HG02642 (cell line): ENCODE measurements at regions not wholly inside any gene's neighbourhood (a gene's known extent, or its start where the extent isn't known, plus 50 kb on each side); places are given as distances from the start of the nearest gene placed in this dataset.

Experiments used
- ATAC-seq: cut with Tn5 transposase; IDR thresholded peaks from one replicate; pipeline ENCODE4 v1.9.1; 2021; ENCODE audit warnings: mild to moderate bottlenecking; ENCODE audit not compliant: unreplicated experiment, poor library complexity

GRCh38 chr2:173583196-173583595 is 228.5 kb downstream of the CDCA7 start:
- no peak for ATAC-seq

DNA sequence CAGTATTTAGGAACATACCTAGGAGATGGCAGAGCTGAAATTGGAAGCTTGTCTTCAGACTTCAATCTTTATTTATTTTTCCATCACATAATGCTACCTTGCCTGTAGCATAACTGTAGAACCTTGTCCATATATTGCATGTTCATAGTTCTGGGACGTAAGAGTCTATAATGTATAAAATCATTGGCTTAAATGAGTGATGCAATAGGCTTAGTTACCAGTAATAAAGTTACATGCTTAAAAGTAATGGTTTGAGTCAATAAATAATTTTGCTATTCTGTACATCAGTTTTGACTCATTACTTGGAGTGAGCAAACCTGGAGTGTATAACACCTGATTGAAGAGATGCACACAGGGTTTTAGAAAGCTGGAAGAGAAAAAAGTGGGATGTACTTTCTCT is 229.3 kb downstream of the CDCA7 start:
- no peak for ATAC-seq

DNA sequence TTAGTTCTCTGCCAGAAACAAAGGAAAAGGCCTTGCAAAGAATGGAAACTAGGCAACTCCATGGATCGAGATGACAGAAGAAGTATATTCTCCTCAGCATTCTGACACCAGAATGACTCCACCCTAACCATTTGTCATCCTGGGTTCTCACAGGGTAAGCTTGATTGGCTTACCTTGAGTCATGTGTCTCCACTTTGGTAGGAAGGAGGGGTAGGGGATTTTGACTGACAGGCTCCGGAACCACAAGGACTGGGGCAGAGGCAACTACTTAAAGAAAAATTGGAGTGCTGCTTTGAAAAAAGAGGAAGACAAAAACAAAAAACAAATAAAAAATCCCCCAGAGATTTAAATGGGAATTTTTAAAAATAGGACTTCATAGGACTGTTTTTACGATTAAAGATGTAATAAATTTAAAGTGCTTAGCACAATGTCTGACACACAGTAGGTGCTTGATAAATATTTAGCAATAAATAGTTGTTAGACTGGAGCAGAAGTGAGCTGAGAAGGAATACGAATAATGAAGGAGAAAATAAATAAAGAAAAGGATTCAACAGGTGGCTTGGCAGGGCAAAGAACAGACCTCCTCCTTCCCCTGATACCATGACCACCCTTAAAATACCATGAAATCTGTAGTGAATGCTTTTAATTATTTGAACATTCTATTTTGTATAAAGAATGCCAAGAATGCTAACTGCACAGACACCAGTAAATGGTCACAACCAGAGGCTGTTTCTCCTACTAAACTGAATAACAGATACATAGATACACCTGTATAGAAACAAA is 230.2 kb downstream of the CDCA7 start:
- no peak for ATAC-seq

DNA sequence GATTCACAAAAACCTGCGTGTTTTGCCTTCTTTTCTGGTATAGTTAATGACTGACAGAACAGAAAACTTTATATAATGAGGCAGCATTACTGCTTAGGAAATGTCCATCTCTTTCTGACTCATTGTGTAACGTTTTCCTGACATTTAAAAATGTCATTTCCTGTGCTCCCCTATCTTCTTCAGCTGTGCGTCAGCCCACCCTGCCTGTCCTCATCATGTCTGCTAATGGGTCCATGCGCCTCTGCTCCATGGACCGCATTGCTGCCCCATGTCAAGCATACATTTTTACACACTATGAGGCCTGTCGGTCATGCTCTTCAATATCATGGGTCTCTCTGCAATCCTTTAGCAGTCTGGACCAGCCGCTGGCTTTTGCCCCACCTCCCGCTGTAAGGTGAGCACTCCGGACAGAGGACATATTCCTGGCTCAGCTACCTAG is 234.3 kb downstream of the CDCA7 start:
- ATAC-seq: no peak

DNA sequence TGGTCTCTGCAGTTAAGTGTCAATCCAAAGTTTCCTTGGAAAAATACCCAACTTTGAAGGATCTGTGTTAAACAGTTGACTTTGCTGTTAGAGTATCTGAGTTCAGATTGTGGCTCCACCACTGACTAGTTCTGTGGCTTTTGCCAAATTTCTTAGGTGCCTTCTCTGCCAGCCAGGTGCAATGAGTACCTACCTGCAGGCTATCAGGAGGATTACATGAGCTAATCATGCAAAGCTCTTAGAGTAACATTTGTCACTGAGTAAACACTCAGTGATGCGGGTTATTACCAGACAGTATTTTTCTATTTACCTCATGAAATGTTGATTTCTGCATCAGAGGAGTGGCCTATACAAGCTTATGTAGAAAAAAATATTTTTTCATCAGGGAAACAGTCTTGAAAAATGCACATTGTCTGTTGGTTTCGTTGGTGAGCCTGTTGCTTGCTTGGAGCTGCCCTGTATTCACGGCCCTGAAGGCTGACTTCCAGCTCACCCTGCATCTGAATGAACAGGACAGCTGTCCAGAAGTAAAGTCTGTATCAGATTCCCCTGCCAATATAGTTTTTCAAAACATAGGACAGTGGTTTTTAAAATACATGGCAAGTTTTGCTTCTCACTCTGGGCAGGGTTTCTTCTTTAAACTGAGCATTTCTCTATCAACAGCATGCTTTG is 235.1 kb downstream of the CDCA7 start:
- ATAC-seq: no peak

- no peak for ATAC-seq
These were observed 235.7 kb downstream of the CDCA7 start for GRCh38 chr2:173590276-173590861.

- ATAC-seq: no peak
These were observed 238.4 kb downstream of the CDCA7 start for GRCh38 chr2:173593109-173593508.

DNA sequence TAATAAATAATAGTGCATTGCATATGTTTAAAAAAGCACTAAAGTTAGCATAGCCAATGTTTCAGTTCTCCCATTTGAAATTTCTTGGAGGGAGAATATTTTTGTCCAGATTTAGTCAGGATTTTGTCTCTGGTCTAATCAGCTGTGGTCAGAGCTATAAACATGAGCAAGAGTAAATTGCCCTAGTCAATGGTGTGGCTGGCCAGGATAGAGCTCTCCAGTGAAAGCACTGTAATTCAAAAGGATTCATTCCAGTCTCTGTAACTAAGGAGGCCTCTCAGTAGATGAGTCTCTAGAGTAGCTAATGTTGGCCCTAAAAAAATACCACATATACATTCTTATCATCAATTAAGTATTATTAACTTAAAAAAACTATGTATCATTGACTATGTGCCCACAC is 241.6 kb downstream of the CDCA7 start:
- no peak for ATAC-seq

DNA sequence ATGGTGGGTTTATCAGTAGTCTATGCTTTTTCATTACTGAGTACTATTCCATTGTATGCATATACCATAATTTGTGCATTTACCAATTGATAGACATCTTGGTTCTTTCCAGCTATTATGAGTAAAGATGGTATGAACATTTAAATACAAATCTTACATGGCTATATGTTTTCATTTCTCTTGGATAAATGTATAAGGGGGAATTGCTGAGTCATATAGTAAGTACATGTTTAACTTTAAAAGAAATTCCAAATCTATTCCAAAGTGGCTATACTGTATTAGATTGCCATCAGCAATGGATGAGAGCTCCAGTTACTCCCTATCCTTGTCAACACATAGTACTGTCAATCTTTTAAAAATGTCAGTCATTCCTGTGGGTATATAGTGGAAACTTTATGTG is 243.9 kb downstream of the CDCA7 start:
- ATAC-seq: no peak

DNA sequence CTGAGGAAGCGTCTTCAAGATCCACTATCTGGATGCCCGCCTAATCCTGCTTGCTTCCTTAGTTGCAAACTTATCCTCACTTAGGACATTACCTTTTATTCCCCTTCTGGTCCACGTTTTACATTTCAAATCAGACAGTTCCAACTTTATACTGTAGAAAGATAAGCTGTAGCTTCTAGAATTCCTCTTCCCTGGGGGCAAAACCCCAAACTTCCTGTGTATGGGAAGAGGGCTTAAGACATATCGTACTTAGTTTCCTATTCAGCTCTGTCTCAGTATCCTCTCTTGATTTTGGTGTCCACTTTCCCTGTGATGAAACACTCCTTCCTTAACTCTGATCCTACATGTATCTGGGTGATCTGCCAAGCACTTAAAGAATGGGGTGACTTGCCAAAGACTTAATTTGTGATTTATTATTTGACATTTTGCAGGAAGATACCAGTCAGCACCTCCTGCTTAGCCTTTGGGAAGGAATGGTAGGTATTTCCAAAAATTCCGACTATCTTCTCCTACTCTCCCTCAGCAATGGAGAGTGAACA is 245.2 kb downstream of the CDCA7 start:
- ATAC-seq: no peak

GRCh38 chr2:173602153-173602795 is 247.6 kb downstream of the CDCA7 start:
- no peak for ATAC-seq

GRCh38 chr2:173605994-173606393 is 251.3 kb downstream of the CDCA7 start:
- ATAC-seq: no peak

DNA sequence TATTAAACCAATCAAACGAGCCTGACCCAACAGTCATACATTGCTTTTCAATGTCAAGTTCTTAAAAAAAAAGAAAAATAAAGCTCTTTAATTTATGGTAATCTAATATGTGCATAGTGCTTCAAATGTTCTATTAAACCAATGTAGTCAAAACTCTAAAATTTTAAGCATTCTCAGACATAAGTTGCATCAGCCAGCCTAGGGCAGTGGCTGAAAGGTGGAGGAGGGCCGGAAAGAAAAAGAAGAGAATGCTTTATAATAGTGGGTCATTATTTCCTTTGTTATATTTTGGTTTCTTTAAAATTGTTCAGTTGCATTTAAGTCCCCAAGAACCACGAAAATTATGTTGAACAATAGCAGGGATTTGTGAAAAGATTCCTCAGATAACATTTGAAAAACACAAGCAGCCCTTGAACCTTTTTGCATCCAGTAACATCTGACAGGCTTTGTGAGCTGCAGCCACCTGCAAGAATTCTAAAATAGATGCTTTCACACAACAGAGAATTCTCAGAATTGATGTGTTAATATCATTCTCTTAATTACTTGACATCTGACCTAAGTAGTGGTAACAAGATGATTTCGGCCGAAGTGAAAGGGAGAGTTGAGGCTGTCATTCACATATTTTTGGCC is 252.1 kb downstream of the CDCA7 start:
- no peak for ATAC-seq

DNA sequence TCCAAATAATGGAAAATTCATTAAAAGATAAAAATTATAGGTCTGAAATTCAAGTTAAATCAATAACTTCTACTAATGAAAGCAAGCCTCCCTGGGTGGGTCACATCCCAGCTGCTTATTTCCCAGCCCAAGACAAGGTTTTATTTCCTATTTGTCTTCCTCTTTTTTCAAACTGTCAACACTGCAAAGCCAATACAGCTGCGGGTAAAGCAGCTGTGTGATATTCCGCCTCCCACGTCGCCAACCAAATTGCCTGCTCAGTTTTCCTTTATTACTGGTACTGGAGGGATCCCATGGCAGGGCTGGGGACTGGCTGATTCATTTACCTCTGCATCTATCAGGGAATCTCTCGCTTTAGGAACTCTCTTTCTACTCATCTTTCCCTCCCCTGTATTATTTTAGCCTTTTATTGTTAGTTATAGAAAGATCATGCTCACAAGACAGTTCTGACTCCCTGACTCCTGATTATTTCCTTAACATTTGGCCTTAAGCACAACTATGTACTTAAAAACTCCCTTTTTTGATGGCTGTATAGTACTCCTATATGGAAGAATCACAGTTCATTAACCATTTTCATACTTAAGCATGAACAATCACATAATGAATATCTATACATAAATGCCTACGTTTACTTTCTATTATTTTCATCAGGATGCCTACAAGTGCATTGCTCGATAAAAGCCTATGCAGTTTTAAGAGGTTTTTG is 253.1 kb downstream of the CDCA7 start:
- no peak for ATAC-seq

DNA sequence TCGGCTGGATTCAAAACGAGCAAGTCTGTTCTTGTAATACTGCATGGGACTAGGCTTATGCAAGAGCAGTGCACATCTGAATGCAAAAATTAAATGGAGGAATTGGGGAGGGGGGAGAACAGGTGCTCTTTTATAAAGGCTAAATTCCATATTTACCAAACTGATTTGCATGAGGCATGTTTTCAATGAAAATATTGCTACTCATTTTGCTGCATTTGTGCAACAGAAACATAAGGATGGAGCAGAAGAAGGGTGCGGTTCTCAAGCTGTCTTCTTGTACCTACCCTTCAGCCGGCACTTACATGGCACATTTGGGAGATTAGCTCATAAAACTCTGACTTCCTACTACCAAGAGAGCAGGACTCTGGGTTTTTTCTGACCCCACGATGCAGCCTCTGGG is 256.4 kb downstream of the CDCA7 start:
- ATAC-seq: no peak

DNA sequence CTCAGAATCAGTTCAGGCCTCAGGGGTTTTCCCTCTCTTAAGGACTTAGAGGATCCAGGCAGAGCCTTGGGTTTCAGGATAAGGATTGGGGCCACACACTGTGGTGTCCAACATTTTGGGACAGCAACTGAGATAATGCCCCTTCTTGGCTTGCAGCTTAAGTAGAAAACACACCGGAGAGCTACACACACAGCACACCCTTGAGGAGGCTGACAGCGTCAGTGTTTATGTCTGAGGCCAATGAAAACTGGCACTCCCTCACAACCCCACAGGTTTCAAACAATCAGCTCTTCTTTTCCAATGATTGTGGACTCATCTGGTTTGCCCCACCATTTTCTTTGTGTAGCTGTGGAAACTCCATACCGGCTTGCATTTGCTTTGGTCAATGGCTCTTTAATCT is 257.7 kb downstream of the CDCA7 start:
- no peak for ATAC-seq

DNA sequence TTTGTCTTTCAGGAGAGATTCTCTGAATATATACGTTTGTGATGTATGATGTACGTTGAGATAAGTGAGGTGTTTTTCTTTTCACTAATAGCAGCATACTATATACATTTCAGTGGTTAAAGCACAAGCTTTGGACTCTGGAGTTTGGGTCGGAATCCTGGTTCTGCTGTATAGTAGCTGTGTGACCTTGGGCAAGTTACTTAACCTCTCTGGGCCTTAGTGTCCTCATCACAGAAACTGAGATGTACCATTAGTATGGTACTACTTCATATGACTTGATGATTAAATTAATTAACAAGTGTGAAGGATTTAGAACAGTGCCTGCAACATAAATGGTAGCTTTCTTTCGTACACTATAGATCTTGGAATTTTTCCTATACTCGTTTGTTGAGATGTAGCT is 258.7 kb downstream of the CDCA7 start:
- no peak for ATAC-seq

DNA sequence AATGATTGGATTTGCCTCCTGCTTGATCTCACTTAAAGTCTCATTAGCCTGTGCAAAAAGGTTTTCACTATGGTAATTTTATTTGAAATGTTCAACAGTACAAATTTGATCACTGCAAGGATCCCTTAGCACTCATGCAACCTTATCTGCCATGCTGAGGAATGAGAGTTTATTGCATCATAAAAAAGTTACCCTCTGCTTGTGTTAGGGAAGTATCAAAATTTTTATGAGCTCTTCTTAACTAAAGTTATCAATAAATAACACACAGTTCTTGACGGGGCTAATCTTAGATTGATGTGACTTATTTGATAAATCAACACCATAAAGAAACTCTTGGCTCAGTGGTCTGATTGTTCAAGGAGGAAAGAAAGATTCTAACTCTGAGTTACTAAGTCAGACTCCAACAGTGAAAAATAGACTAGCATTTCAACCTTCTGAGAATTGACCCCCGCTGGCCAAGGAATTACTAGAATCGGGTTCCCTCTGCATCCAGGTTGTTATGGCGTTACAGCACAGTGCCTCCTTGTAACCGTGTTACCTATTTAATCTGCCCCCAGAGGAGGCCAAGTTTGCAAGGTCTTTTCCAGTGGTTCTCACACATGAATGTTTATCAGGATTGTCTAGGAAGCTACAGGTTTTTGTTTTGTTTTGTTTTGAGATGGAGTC is 259.7 kb downstream of the CDCA7 start:
- no peak for ATAC-seq
